KOPT-K1 (cell line): ENCODE measurements at regions not wholly inside any gene's neighbourhood (a gene's known extent, or its start where the extent isn't known, plus 50 kb on each side); places are given as distances from the start of the nearest gene placed in this dataset.

Experiments
- H3K27ac ChIP-seq: fragments of 200-600 bp; sonication (generic); 2 replicates; pipeline ENCODE4 v1.5.1; 2016; ENCODE audit warnings: antibody characterized with exemption, mild to moderate bottlenecking, low read depth, low read length; ENCODE audit not compliant: poor library complexity, severe bottlenecking
- H3K36me3 ChIP-seq: fragments of 200-600 bp; sonication (generic); 2 replicates; pipeline ENCODE4 v1.5.1; 2017; ENCODE audit warnings: antibody characterized with exemption, mild to moderate bottlenecking, low read length, moderate library complexity; ENCODE audit not compliant: insufficient read depth
- H3K9me3 ChIP-seq: fragments of 200-600 bp; sonication (generic); 2 replicates; pipeline ENCODE4 v1.5.1; 2017; ENCODE audit warnings: antibody characterized with exemption, low read length, mild to moderate bottlenecking; ENCODE audit not compliant: insufficient read depth, poor library complexity, severe bottlenecking

DNA sequence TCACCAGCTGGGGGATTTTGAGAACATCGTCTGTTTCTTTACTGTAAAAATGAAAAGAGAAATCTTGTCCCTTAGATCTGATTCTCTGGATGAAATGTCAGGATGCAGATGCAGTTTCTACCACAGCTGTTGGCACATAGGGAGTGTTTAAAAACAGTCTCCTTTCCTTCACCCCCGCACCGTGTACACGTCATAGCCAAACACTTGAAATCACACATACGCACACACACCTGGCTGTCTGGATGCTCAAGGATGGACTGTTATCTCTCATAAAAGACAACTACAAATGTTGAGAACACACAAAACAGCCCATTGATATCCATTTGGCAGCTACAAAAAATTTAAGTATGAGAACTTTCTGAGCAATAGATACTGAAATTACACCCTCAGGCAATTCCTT, 275.8 kb upstream of the CLNK start:
- no peaks in the 10 kb centered on the region for H3K9me3 ChIP-seq
- no peaks in the 10 kb centered on the region for H3K36me3 ChIP-seq
- H3K27ac ChIP-seq, result no peak overlapping the region

DNA sequence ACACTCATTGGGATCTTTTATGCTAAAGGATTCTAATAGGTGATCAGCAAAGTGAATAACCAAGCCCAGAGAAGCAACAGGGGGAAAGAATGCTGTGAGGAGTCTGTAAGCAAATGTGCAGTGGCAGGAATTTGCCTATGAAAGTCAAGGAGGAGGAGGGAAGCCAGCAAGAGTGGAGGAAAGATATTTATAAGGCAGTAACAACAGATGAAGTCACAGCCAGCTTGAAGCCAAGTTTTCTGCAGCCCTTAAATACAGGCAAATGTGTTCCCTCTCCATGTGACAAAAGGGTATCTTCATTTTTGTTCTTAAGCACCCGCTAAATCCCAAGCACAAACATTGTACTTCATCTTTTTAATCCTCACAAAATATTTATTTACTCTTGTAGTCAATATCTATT, 275.0 kb upstream of the CLNK start:
- H3K9me3 ChIP-seq, result no peaks in the 10 kb centered on the region
- no peak overlapping the region for H3K27ac ChIP-seq
- H3K36me3 ChIP-seq, result no peaks in the 10 kb centered on the region

DNA sequence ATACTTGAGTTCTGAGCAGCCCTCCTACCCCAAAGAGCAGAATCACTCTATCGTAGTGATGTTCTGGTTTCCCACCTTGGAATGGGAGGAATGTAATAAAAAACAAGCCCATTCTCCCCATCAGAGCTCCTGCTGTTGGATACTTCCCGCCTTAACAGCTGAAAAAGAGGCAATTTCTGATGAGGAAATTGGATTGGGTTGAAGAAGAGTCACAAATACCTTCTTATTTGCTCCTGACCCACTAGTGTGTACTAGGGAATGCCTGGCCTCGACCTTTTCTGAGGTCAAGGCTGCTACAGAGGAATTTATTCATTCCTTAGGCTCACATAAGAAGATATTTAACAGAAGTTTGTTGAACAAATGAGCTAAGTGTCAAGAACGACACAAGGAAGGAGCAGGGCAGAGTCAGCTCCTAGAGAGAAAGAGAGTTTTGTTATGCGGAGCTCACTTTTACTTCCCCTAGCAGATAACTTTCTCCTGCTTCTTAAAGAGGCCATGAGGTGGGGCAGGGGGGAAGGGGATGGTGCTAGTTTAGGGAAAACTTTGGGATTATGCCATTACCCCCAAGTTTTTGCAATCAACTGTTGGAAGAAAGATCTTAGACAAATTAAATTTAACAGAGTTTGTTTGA, 273.8 kb upstream of the CLNK start:
- Histone ChIP-seq H3K27ac (no peak overlapping the region), H3K9me3 (no peaks in the 10 kb centered on the region)

DNA sequence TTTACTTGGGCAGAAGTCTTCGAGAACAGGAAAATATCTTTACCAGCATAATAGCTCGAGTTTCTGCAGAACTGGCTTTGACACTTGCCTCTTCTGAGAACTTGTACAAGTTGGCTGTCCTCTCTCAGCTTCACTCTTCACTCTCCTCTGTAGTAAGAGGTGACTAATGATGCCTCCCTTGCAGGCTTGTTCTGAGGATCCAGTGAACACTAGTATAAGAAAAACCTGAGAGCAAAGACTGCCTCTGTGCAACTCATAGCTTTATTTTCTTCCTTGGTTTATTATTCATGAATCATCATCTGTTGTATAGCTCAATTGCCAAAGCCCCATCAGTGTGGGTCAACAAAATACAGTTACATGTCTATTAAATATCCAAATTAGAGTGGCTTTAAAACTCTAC, 266.7 kb upstream of the CLNK start:
- Histone ChIP-seq H3K27ac (no peak overlapping the region), H3K9me3 (no peaks in the 10 kb centered on the region), H3K36me3 (no peaks in the 10 kb centered on the region)

More for the DNA sequence above, 273.8 kb upstream of the CLNK start:
- H3K36me3 ChIP-seq, result no peaks in the 10 kb centered on the region

DNA sequence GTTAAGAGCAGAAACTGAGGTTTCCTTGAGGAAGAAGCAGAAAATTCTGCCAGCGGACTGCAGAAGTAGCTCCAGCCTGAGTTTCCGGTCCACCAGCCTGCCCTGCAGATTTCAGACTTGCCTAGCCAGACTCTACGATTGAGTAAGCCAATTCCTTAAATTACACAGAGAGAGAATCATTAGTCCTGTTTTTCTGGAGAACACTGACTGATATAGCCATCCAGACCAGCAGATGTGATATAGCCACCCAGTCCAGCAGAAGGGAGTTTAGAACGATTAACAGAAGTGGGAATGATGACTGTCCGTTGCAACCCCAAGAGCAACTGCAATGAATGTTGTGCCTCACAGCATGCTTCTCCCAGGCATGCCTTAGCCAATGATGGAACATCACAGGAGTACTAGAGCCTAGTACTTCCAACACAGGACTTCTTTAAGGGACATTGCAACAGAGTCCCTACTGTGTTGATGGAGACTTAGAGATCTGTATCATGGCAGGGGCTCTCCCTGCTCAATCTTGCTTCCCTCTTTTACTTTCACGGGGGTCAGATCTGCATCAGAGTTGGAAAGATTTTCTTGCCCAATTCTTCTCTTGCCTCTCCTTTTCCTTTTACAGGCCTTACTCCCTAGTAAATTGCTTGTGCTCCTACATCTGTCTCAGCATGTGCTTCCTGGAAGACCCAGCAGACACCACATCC, 264.6 kb upstream of the CLNK start:
- Histone ChIP-seq H3K9me3 (no peaks in the 10 kb centered on the region), H3K36me3 (no peaks in the 10 kb centered on the region), H3K27ac (no peak overlapping the region)

DNA sequence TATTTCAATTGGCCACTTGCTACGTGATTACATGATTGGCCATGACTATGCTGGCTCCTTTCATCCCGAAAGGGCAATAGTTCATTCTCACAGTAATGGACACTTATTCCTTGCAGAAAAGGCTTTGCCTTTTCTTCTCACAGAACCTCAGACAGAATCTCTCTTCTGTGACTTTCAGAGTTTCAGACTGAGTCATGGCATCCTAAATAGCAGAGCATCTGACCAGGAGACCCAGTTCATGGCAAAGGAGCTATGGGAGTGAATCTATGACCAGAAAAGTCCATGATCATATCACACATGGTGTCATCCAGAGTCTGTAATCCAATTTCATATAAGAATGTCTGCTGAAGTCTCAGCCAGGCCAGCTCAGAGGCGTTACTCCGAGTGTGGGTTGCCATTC, 263.3 kb upstream of the CLNK start:
- no peak overlapping the region for H3K27ac ChIP-seq
- H3K36me3 ChIP-seq, result no peaks in the 10 kb centered on the region
- H3K9me3 ChIP-seq, result no peaks in the 10 kb centered on the region

DNA sequence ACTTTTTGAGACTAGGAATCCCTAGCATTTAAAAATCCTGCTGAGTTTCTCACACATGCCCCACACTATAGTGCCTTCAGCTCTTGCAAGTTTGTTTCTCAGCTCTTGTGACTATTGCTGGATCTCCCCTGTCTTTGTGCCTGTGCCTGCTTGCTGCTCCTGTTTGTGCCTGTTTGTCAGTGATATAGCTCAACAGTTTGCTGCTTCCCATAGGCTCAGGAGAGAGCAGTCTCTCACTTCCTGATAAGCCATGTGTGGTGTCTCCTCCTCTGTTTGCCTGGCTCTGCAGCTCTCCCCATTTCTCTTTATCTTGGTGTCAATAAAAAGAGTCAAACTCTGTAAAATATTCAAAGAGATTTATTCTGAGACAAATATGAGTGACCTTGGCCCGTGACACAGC, 259.8 kb upstream of the CLNK start:
- peaks cover 20% of the 10 kb centered on the region for H3K9me3 ChIP-seq
- H3K36me3 ChIP-seq, result no peaks in the 10 kb centered on the region
- H3K27ac ChIP-seq, result no peak overlapping the region

DNA sequence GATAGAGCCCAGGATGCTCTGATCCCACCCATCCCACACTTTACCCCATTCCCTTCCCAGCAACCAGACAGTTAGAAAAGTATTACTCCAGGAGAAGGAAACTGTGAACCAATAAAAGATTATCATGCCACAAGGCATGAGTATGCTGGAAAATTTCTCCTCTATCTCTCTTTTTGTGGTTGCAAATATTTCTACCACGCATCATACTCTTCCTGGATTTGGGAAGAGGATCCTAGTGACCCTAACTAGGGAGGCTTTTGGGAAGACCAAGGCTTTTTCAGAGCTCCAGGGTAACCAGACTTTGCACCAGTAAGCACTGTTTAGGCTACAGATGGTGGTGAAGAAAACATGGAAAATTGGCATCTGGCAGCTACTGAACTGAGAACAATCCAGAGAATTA, 257.6 kb upstream of the CLNK start:
- Histone ChIP-seq H3K27ac (no peak overlapping the region), H3K9me3 (peaks cover 22% of the 10 kb centered on the region), H3K36me3 (no peaks in the 10 kb centered on the region)

DNA sequence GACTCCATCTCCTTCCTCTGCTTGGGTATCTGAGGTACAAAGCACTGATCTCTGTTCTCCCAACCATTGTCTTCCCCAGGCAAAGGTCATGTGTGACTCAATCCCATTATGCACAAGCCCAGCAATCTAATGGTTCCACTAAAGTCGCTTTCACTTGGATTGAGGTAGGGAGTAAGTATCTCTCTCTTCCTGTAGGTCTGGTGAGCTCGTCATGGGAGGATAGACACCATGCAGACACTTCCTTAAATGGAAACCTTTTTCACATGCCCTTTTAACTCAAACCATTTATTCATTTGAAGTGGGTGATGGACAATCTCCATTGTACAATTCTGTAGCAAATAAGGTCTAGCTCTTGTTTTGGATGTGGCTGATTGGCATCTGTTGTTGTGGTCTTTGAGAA, 245.2 kb upstream of the CLNK start:
- Histone ChIP-seq H3K9me3 (no peaks in the 10 kb centered on the region), H3K36me3 (no peaks in the 10 kb centered on the region)

DNA sequence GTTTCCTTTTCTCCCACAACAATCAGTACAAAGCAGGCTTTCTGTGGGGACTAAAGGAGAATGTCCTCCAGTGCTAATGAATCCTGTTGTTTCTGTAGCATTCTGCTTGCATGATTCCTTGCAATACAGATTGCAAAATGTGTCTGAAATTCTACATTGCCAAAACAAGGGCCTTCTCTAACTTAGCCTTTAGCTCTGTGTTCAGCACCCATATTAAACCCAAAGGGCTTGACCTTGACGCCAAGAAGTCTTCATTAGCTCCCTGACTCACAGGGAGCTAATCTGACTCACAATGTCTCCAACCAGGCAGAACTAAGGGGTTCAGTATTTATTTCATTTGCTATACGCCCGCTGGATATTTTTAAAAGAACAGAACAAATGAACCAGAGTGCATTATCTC, 241.4 kb upstream of the CLNK start:
- Histone ChIP-seq H3K27ac (no peak overlapping the region), H3K36me3 (no peaks in the 10 kb centered on the region), H3K9me3 (no peaks in the 10 kb centered on the region)

More for the DNA sequence above, 245.2 kb upstream of the CLNK start:
- no peak overlapping the region for H3K27ac ChIP-seq

DNA sequence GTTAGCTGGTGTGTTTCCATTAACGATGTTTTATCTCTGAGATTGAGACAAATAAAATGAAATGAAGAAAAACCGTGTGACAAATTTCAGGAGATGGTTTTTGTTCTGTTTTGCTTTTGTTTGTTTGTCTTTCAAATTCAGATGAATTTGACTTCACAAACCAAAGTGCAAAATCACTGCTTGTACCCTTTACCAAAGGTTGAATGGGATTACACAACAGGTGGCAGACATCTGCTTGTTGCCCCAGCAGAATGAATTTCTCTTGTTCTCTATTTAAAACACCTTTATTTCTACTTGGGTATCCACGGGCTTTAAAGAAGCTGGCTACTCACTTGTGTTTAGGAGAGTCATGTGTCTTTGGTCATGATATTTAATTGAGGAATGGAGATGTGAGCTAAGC, 239.7 kb upstream of the CLNK start:
- no peak overlapping the region for H3K27ac ChIP-seq
- no peaks in the 10 kb centered on the region for H3K9me3 ChIP-seq
- no peaks in the 10 kb centered on the region for H3K36me3 ChIP-seq

DNA sequence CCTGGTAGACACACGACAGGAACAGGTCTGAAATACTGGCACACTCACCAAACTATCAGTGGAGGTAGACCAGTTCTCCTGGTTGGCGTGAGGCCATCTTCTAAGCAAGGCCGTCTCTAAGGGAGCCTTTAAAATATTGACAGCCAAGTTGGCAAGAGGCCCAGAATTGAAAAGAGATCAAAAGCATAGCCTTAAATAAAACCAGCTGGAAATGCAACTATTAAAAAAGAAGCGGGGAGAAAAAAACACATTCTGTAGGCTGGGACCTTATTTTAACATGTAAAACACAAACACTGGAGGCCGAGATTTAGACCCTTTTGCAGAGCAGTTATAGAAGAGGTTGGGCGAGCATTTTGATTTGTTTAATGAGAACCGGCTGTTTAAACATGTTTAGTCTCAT, 233.0 kb upstream of the CLNK start:
- H3K9me3 ChIP-seq, result no peaks in the 10 kb centered on the region
- H3K36me3 ChIP-seq, result no peaks in the 10 kb centered on the region
- no peak overlapping the region for H3K27ac ChIP-seq

DNA sequence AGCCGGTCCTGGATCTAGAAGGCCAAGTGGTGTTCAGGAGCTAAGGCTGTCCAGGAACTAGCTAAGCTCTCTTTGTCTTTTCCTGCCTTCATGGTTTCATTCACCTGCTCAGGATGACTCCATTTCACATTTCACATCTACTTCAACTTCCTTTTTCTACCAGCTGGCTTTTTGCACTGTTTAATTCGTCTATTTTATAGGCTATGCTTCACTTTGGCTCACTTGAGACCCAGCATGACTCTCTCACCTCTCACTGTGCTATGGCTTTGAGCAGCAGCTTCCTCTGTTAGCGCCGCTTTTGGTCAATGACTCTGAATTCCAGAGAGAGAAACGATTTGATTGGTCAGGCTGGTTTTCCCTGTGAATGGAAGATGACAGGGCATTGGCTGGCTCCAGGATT, 213.5 kb upstream of the CLNK start:
- Histone ChIP-seq H3K27ac (no peak overlapping the region), H3K36me3 (no peaks in the 10 kb centered on the region), H3K9me3 (no peaks in the 10 kb centered on the region)

DNA sequence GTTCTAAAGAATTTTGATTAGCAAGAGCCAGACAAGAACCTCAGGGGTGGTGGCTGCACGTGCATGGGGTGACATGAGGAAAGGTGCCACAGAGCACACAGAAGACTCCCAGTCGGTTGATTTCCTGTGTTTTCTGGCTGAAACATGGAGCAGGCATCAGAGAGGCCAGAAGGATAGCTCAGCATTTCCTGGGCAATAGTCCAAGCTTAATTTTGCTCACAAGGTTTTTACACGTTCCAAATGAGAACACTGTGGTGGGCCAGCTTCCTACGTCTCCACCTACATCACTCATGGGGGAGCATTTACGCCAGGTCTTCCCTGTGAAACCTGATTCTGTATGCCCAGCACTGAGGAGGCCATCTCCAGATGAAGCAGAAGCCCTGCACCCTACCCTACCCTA, 212.5 kb upstream of the CLNK start:
- Histone ChIP-seq H3K36me3 (no peaks in the 10 kb centered on the region), H3K27ac (no peak overlapping the region), H3K9me3 (no peaks in the 10 kb centered on the region)

DNA sequence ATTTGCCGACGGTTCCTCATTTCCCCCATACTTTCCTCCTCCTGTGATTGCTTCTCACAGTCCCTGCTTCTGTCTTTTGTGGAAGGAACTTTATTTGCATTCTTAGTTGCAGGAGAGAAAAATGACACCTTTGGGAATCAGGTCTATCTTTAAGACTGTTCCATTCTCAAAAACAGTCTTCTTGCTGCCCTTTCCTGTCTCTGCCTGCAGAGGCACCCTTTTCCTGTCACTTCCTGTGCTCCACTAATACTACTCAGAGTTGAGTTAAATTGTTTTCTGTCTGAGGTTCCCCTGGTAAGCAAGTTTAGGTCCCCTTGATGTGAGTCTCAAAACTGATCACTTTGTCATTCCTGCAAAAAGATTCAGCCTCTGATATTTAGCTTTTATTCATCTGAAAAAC, 208.8 kb upstream of the CLNK start:
- no peaks in the 10 kb centered on the region for H3K9me3 ChIP-seq
- H3K27ac ChIP-seq, result no peak overlapping the region
- no peaks in the 10 kb centered on the region for H3K36me3 ChIP-seq

DNA sequence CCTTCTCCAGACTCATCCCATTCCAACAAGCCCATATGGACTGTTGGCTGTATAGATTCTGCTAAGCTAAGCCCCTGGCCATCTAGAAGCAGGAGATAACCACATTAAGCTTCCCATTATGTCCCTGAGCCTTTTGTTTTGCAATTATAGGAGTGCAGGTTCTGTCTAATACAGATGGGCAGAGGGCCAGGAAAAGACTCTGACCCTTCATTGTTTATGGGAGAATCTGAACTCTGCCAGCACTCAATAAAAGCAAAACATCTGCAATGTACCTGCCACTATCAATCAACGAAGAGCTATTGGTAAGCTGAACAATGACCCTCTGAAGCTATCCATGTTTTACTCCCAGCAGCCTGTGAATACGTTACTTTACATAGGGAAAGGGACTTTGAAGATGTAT, 207.3 kb upstream of the CLNK start:
- H3K27ac ChIP-seq, result no peak overlapping the region
- H3K36me3 ChIP-seq, result no peaks in the 10 kb centered on the region
- H3K9me3 ChIP-seq, result no peaks in the 10 kb centered on the region
